HG03571 (cell line): ENCODE measurements at regions not wholly inside any gene's neighbourhood (a gene's known extent, or its start where the extent isn't known, plus 50 kb on each side); places are given as distances from the start of the nearest gene placed in this dataset.

Source experiments
- ATAC-seq: cut with Tn5 transposase; IDR thresholded peaks from one replicate; pipeline ENCODE4 v1.9.1; 2021; ENCODE audit not compliant: unreplicated experiment

GRCh38 chr3:192082730-192083660 is 622.0 kb downstream of the PYDC2 start:
- peak; percentile 96 for ATAC-seq
